ENCODE measurements at regions not wholly inside any gene's neighbourhood (a gene's known extent, or its start where the extent isn't known, plus 50 kb on each side); places are given as distances from the start of the nearest gene placed in this dataset.
"Not testable (repeated sequence)": the region's sequence is repeated elsewhere in the genome, so short reads cannot be mapped to it uniquely, and the experiment has no call there.

GRCh38 chr1:220425852-220426251, 102.1 kb upstream of the MARK1 start:
- TF ChIP-seq EZH2 (IDR thresholded peaks at IDR 0.05; ENCODE audit: low read depth), result no peak
- TF ChIP-seq, protein P1, sequence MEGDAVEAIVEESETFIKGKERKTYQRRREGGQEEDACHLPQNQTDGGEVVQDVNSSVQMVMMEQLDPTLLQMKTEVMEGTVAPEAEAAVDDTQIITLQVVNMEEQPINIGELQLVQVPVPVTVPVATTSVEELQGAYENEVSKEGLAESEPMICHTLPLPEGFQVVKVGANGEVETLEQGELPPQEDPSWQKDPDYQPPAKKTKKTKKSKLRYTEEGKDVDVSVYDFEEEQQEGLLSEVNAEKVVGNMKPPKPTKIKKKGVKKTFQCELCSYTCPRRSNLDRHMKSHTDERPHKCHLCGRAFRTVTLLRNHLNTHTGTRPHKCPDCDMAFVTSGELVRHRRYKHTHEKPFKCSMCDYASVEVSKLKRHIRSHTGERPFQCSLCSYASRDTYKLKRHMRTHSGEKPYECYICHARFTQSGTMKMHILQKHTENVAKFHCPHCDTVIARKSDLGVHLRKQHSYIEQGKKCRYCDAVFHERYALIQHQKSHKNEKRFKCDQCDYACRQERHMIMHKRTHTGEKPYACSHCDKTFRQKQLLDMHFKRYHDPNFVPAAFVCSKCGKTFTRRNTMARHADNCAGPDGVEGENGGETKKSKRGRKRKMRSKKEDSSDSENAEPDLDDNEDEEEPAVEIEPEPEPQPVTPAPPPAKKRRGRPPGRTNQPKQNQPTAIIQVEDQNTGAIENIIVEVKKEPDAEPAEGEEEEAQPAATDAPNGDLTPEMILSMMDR (conservative IDR thresholded peaks at IDR 0.05), result no peak
- peak overlapping the region; percentile 33; the same call in 1 of the 2 replicates for H3K27ac ChIP-seq
- no peak overlapping the region for H3K4me3 ChIP-seq
- peak in 1 of 2 experiments; percentile 70 for DNase-seq
- no peaks in the 10 kb centered on the region for H3K9me3 ChIP-seq (ENCODE audit: insufficient read depth, low read depth)
- H3K9me2 ChIP-seq (ENCODE audit: insufficient read depth), result no peaks in the 10 kb centered on the region; the same call in 1 of the 2 replicates
- H4K20me1 ChIP-seq (ENCODE audit: insufficient read depth), result no peaks in the 10 kb centered on the region
- no peak overlapping the region; the same call in 1 of the 2 replicates for H2AFZ ChIP-seq
- peak overlapping the region; percentile 20; the same call in 1 of the 2 replicates for H3K4me2 ChIP-seq
- H3K27me3 ChIP-seq (ENCODE audit: insufficient read depth, low read depth), result no peaks in the 10 kb centered on the region
- H3K4me1 ChIP-seq (replicated peaks; ENCODE audit: insufficient read depth), result peaks cover 37% of the 10 kb centered on the region
- intact Hi-C loops (cut with micrococcal nuclease; ENCODE audit: unreplicated experiment), result no loop called here
- BruUV-seq (replicated peaks), result no TSS peak
- ChIA-PET POLR2A (ENCODE audit: unreplicated experiment) (no interaction called here), CTCF (interaction anchor here (1.0 kb wide), 1 partner anchor 130 kb away, joined by 3 read pairs; no protein-coding TSS in a partner anchor)
- H3K36me3 ChIP-seq (ENCODE audit: low read depth), result no peaks in the 10 kb centered on the region
- H3K79me2 ChIP-seq (ENCODE audit: low read depth), result no peaks in the 10 kb centered on the region
- H3F3A ChIP-seq (ENCODE audit: insufficient read depth, low read depth), result 0 out of 2 replicates have a peak, but pooled peaks cover 5% of the 10 kb centered on the region

GRCh38 chr1:220421508-220421907, 106.4 kb upstream of the MARK1 start:
- Histone ChIP-seq H3K4me3 (no peak overlapping the region), H3K9me2 (ENCODE audit: insufficient read depth) (no peaks in the 10 kb centered on the region), H3K4me2 (no peak overlapping the region), H3K27me3 (ENCODE audit: insufficient read depth, low read depth) (no peaks in the 10 kb centered on the region), H3K27ac (no peak overlapping the region), H3K4me1 (replicated peaks; ENCODE audit: insufficient read depth) (peaks cover 10% of the 10 kb centered on the region), H3K9me3 (ENCODE audit: insufficient read depth, low read depth) (no peaks in the 10 kb centered on the region; the same call in 1 of the 2 replicates), H3K79me2 (ENCODE audit: low read depth) (no peaks in the 10 kb centered on the region), H4K20me1 (ENCODE audit: insufficient read depth) (no peaks in the 10 kb centered on the region), H3F3A (ENCODE audit: insufficient read depth, low read depth) (0 out of 2 replicates have a peak, but pooled peaks cover 5% of the 10 kb centered on the region), H3K36me3 (ENCODE audit: low read depth) (no peaks in the 10 kb centered on the region), H2AFZ (no peak overlapping the region)
- TF ChIP-seq EZH2 (IDR thresholded peaks at IDR 0.05; ENCODE audit: low read depth), result no peak
- TF ChIP-seq, protein P1 (conservative IDR thresholded peaks at IDR 0.05), result no peak
- no peak for DNase-seq
- intact Hi-C loops (cut with micrococcal nuclease; ENCODE audit: unreplicated experiment), result no loop called here
- ChIA-PET CTCF (no interaction called here), POLR2A (ENCODE audit: unreplicated experiment) (no interaction called here)
- no TSS peak for BruUV-seq (replicated peaks)

GRCh38 chr1:220420726-220421125, 107.2 kb upstream of the MARK1 start:
- intact Hi-C loops (cut with micrococcal nuclease; ENCODE audit: unreplicated experiment), result no loop called here
- H3K4me1 ChIP-seq (replicated peaks; ENCODE audit: insufficient read depth), result peaks cover 3% of the 10 kb centered on the region
- H4K20me1 ChIP-seq (ENCODE audit: insufficient read depth), result no peaks in the 10 kb centered on the region
- H3F3A ChIP-seq (ENCODE audit: insufficient read depth, low read depth), result 0 out of 2 replicates have a peak, but pooled peaks cover 2% of the 10 kb centered on the region
- H3K9me3 ChIP-seq (ENCODE audit: insufficient read depth, low read depth), result no peaks in the 10 kb centered on the region; the same call in 1 of the 2 replicates
- no peaks in the 10 kb centered on the region for H3K79me2 ChIP-seq (ENCODE audit: low read depth)
- H2AFZ ChIP-seq, result no peak overlapping the region
- H3K4me2 ChIP-seq, result no peak overlapping the region
- TF ChIP-seq EZH2 (IDR thresholded peaks at IDR 0.05; ENCODE audit: low read depth), result no peak
- TF ChIP-seq, protein P1 (conservative IDR thresholded peaks at IDR 0.05), result no peak
- ChIA-PET CTCF (no interaction called here), POLR2A (ENCODE audit: unreplicated experiment) (no interaction called here)
- no peaks in the 10 kb centered on the region for H3K9me2 ChIP-seq (ENCODE audit: insufficient read depth)
- H3K27me3 ChIP-seq (ENCODE audit: insufficient read depth, low read depth), result no peaks in the 10 kb centered on the region
- DNase-seq, result no peak
- no TSS peak for BruUV-seq (replicated peaks)
- no peaks in the 10 kb centered on the region for H3K36me3 ChIP-seq (ENCODE audit: low read depth)
- no peak overlapping the region for H3K4me3 ChIP-seq
- no peak overlapping the region for H3K27ac ChIP-seq

GRCh38 chr1:220412382-220412781, 115.6 kb upstream of the MARK1 start:
- intact Hi-C loops (cut with micrococcal nuclease; ENCODE audit: unreplicated experiment); H3K4me2 ChIP-seq; H3K36me3 ChIP-seq (ENCODE audit: low read depth); H3K27ac ChIP-seq; H2AFZ ChIP-seq; BruUV-seq (replicated peaks); H3K9me2 ChIP-seq (ENCODE audit: insufficient read depth); H3K27me3 ChIP-seq (ENCODE audit: insufficient read depth, low read depth); H3K9me3 ChIP-seq (ENCODE audit: insufficient read depth, low read depth); H3K4me3 ChIP-seq; H4K20me1 ChIP-seq (ENCODE audit: insufficient read depth); H3K79me2 ChIP-seq (ENCODE audit: low read depth); DNase-seq; POLR2A ChIA-PET (ENCODE audit: unreplicated experiment); CTCF ChIA-PET: not testable (repeated sequence)
- Histone ChIP-seq H3F3A (ENCODE audit: insufficient read depth, low read depth) (peaks cover 13% of the 10 kb centered on the region; the same call in 1 of the 2 replicates), H3K4me1 (replicated peaks; ENCODE audit: insufficient read depth) (peaks cover 21% of the 10 kb centered on the region)

All from PC-9 (cell line).